NOMO-1 treated with DMSO at 0.1 percent for 48 hours (cell line): ENCODE measurements at regions not wholly inside any gene's neighbourhood (a gene's known extent, or its start where the extent isn't known, plus 50 kb on each side); places are given as distances from the start of the nearest gene placed in this dataset.

Source experiments
- DNase-seq: peaks from one replicate; lab custom pipeline; 2025; ENCODE audit not compliant: unreplicated experiment; lab: John Stamatoyannopoulos, UW

DNA sequence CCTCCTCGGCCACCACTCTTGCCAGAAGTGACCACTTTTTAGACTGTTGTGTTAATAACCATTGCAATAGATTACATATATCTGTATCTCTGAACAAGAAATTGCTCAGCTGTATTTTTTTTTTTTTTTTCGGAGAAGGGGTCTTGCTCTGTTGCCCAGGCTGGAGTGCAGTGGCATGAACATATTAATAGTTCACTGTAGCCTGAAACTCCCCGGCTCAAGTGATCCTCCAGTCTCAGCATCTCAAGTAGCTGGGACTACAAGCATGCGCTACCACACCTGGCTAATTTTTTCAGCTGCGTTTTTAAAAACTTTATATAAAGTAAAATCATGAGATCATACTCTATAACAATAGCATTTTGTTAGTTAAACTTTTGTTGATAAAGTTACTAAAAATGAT, 609.0 kb downstream of the ZNF385D start:
- no peak for DNase-seq

DNA sequence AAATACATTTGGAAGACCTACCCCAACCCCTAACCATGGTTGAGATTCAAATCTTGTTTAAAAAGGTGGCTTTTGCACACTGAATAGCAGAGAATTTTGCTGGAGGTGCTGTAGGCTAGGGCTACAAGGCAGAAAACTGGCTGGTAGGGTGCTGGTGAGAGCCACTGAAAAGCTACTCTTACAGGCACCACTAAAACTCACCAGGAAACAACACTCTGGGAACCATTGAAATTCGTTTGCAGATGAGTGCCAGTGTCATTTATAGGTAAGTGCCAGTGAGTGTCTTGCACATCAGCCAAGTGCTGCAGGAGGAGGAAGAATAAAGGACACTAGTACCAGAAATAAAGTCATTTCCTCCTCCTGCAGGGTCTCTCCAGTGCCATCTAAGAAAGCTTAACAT, 610.2 kb downstream of the ZNF385D start:
- no peak for DNase-seq

DNA sequence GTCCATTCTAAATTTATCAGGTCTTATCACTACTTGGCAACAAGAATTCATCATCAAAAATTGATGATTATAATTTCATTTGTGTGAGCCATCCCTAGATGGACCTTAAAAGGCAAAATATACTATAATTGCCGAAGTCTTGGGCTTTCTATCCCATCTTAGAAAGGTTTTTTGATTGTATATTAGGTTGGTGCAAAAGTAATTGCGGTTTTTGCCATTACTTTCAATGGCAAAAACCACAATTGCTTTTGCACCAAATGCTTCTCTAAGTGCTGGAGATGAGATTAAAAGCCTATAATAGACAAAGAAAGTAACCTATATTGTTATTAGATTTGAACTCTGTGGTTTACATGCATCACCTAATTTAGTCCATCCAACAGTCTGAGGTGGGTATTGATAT, 612.9 kb downstream of the ZNF385D start:
- DNase-seq: no peak

DNA sequence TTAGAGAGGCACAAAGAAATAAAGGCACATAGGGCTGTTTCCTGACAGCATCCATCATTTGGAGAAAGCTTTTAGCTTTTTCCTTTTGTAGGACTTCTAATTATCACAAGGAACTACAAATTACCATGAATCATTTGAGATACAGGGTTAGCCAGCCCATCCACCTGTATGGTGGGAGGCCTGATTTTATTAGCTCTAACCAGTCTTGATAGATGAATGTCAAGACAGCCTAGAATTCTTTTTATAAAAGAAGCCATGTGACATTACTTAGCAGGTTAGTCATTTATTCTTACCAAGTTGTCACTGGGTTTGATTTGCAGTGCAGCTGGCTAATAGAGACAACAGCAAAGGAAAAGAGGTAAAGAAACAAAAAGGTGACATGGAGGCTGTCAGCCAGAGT, 618.1 kb downstream of the ZNF385D start:
- DNase-seq: no peak

- no peak for DNase-seq
Measured at GRCh38 chr3:21120826-21121225, 630.2 kb downstream of the ZNF385D start.

GRCh38 chr3:21117370-21117769, 633.6 kb downstream of the ZNF385D start:
- DNase-seq: no peak

GRCh38 chr3:21109056-21109455, 642.0 kb downstream of the ZNF385D start:
- DNase-seq: no peak

- no peak for DNase-seq
Measured at GRCh38 chr3:21105784-21106183, 645.2 kb downstream of the ZNF385D start.

GRCh38 chr3:21100656-21101359, 650.2 kb downstream of the ZNF385D start:
- DNase-seq: no peak

- no peak for DNase-seq
Measured at GRCh38 chr3:21094686-21095085, 656.3 kb downstream of the ZNF385D start.

DNA sequence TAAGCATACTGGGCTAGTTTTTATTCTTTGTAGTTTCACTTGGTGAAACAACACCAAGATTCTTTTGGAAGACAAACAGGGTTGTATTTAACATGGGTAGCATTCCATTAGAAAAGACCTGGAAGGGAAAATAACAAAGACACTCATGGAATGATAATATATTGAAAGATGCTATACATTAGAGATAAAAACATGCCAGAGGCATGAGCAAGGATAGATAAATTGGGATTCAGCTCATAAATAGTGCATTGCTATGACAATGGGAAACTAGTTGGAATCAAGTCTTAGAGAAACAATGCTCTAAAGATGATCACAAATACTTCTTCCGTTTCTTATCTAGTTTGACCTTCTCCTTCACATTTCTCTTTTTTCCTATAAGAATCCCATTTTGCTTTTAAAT, 677.4 kb downstream of the ZNF385D start:
- no peak for DNase-seq

GRCh38 chr3:21067031-21067813, 683.8 kb downstream of the ZNF385D start:
- DNase-seq: peak; percentile 6

DNA sequence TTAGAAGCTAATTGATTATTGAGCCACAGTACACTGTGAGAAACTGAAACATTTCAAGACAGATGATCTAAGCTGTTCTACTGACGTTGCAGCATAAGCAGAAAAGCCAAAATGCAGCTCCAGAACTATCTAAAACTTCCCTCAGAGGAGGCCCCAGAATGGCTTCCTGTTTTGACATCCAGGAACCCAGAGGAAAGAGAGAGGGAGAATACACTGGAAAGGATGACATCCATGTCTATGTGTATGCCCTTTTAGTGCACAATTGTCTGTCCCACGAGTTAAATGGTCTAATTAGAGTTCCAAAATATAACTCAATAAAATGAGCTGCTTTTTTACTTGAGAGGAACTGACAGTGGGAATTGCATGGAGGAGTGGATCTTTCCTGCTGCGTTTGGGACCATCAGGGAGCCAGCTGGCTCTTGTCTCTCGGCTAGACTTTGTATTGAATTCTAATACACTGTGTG, 688.1 kb downstream of the ZNF385D start:
- DNase-seq: no peak

- no peak for DNase-seq
Measured at GRCh38 chr3:21059404-21059803, 691.6 kb downstream of the ZNF385D start.

DNA sequence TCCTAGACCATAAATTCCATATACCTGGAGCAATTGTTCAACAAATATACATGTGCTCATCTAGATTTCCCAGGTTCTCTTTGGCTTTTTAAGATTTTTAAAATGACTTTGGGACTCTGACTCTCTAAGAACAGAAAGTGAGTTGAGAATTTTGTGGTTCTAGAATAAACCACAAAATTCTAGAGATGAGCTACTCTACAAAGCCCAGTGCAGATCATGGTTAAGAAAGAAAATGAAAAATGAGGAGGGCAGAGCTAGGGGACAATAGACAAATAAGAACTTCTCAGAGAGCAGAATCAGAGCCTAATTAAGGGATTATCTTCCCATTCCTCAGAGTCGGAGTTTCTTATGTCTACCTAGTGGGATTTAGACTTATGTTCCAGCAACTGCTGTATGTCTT, 694.7 kb downstream of the ZNF385D start:
- no peak for DNase-seq

GRCh38 chr3:21055015-21055414, 696.0 kb downstream of the ZNF385D start:
- no peak for DNase-seq

GRCh38 chr3:21054064-21054463, 696.9 kb downstream of the ZNF385D start:
- no peak for DNase-seq

- DNase-seq: no peak
Measured at GRCh38 chr3:21049334-21050062, 701.5 kb downstream of the ZNF385D start.

GRCh38 chr3:21043139-21043538, 707.9 kb downstream of the ZNF385D start:
- DNase-seq: no peak

DNA sequence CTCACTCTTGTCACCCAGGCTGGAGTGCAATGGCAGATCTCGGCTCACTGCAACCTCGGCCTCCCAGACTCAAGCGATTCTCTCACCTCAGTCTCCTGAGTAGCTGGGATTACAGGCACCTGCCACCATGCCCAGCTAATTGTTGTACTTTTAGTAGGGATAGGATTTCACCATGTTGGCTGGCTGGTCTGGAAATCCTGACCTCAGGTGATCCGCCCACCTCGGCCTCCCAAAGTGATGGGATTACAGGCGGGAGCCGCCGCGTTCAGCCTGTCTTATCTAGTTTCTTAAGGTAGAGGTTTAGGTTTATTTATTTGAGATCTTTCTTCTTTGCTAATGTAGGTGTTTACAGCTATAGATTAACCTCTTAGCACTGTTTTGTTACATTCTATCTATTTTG, 708.8 kb downstream of the ZNF385D start:
- DNase-seq: no peak

DNA sequence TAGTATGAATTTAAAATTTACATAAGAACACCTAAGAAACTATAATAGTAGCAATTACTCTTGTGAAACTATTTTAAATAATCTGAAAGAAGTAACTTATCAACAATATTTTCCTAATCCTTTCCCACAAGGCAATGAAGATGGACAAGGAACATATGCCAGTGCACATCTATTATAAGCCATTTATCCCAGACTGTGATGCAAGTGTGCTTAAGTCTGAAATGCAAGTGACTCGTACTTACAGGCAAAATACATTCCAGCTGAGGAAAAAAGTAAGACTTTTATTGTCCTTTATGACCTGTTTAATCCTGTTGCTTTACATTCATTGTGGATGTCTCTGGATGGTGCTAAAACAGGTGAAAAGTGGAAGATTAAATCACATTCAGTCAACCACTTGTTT, 709.4 kb downstream of the ZNF385D start:
- DNase-seq: no peak

- DNase-seq: no peak
Measured at GRCh38 chr3:21036888-21037287, 714.1 kb downstream of the ZNF385D start.
